MM.1S (cell line): ENCODE measurements at regions not wholly inside any gene's neighbourhood (a gene's known extent, or its start where the extent isn't known, plus 50 kb on each side); places are given as distances from the start of the nearest gene placed in this dataset.

Source experiments
- EZH2phosphoT487 ChIP-seq: fragments of 300-600 bp; sonication (generic); IDR thresholded peaks from 2 replicates; pipeline ENCODE4 v1.6.1; 2018; ENCODE audit warnings: antibody characterized with exemption, low read length
- TF ChIP-seq, protein P1 (sequence below): fragments of 300-600 bp; sonication (generic); IDR thresholded peaks from 2 replicates; pipeline ENCODE4 v1.5.1; 2016; ENCODE audit warnings: antibody characterized with exemption, low read length, mixed read lengths

GRCh38 chr9:135422341-135422944, 57.1 kb upstream of the PPP1R26 start:
- TF ChIP-seq EZH2phosphoT487: no peak
- TF ChIP-seq, protein P1, sequence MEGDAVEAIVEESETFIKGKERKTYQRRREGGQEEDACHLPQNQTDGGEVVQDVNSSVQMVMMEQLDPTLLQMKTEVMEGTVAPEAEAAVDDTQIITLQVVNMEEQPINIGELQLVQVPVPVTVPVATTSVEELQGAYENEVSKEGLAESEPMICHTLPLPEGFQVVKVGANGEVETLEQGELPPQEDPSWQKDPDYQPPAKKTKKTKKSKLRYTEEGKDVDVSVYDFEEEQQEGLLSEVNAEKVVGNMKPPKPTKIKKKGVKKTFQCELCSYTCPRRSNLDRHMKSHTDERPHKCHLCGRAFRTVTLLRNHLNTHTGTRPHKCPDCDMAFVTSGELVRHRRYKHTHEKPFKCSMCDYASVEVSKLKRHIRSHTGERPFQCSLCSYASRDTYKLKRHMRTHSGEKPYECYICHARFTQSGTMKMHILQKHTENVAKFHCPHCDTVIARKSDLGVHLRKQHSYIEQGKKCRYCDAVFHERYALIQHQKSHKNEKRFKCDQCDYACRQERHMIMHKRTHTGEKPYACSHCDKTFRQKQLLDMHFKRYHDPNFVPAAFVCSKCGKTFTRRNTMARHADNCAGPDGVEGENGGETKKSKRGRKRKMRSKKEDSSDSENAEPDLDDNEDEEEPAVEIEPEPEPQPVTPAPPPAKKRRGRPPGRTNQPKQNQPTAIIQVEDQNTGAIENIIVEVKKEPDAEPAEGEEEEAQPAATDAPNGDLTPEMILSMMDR: no peak
